ENCODE measurements at regions not wholly inside any gene's neighbourhood (a gene's known extent, or its start where the extent isn't known, plus 50 kb on each side); places are given as distances from the start of the nearest gene placed in this dataset.

DNA sequence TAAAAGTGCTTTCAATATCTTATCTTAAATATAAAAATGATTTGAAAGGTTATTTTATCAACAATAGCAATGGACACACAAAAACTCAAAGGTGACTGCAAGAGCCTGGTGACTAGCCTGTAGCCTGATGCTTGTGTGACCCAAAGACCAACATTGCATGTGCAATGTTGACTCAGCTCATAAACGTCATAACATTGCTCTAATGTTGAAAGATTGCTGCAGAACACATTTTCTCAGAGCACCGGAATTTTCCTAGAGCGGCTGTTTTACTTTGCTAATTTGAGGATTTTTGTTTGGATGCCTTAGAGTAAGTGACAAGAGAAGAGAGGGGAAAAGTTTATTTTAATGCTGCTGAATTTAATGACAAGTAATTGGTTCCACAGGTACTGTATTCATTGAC, 107.1 kb downstream of the RAB18 start:
- peaks cover 0 to 3% (median 0%) of the 10 kb centered on the region in 11 donors for H3K9me3 Mint-ChIP-seq
- Histone ChIP-seq H3K4me1 (ENCODE audit: control insufficient read depth in 2 of 2, insufficient read depth in 2 of 2, low read length in 2 of 2) (no peaks in the 10 kb centered on the region), H3K36me3 (ENCODE audit: control insufficient read depth in 2 of 3, insufficient read depth in 3 of 3, low read length in 3 of 3) (no peaks in the 10 kb centered on the region), H3K4me3 (ENCODE audit: low read length) (no peak overlapping the region), H3K27ac (ENCODE audit: low read depth, low read length) (no peak overlapping the region), H3K9me3 (ENCODE audit: control insufficient read depth in 2 of 3, low read length in 3 of 3) (no peaks in the 10 kb centered on the region), H3K27me3 (ENCODE audit: control insufficient read depth in 2 of 2, insufficient read depth in 2 of 2, low read length in 2 of 2) (no peaks in the 10 kb centered on the region)
- no peak overlapping the region for H3K4me3 Mint-ChIP-seq
- POLR2A ChIA-PET = no interaction called here
- DNase-seq (no peak), ATAC-seq (no peak)
- H3K4me1 Mint-ChIP-seq = peaks cover 0 to 12% (median 4%) of the 10 kb centered on the region in 7 donors
- peaks cover 3 to 10% (median 5%) of the 10 kb centered on the region in 5 donors for H3K27me3 Mint-ChIP-seq
- H3K27ac Mint-ChIP-seq = no peak overlapping the region
- CTCF ChIA-PET = no interaction called here
- H3K36me3 Mint-ChIP-seq = no peaks in the 10 kb centered on the region
- intact Hi-C loops (cut with micrococcal nuclease) = no loop called here

DNA sequence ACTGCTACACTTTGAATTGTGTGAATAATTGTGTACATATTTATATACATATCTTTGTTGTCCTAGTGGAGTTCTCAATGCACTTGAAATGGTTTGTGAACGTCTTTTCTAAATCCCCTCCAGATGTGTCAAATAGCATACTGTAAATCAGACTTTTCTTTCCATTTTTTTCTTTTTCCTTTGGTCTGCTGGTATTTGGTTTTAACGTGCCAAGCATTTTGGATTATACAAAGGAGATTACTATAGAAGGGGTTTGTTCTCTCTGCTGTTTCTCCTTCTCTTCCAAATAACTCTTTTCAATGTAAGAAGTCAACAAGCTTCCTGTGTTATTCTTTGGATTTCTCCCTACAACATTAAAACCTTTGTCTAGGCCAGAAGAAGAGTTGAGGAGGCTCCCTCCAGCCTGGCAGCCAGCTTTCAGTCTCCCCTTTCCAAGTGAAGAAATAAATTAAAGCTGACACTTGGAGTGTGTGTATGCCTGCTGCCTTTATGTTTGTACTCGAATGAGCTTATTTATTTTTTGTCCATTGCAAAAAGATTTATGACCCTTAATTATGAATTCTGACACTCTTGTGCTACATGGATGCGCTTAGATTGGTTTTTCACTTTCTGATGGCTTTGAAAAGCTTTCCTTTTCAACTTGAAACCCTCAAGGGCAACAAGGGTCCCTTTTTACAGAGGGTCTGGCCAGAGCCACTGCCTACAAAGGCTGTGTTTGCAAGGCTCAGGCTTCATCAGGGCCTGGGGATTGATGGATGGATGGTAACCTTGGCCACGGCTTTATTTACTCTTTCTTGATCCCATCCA, 107.8 kb downstream of the RAB18 start:
- no peak overlapping the region for H3K4me3 ChIP-seq (ENCODE audit: low read length)
- H3K27ac ChIP-seq (ENCODE audit: low read depth, low read length) = no peak overlapping the region
- ATAC-seq = no peak
- H3K4me1 Mint-ChIP-seq = peaks cover 0 to 12% (median 4%) of the 10 kb centered on the region in 7 donors
- H3K4me3 Mint-ChIP-seq = no peak overlapping the region
- POLR2A ChIA-PET = interaction anchor here (0.6 kb wide), 1 partner anchor 17 kb away, joined by 3 read pairs; no protein-coding TSS in a partner anchor
- H3K36me3 ChIP-seq (ENCODE audit: control insufficient read depth in 2 of 3, insufficient read depth in 3 of 3, low read length in 3 of 3) = no peaks in the 10 kb centered on the region
- no peak for DNase-seq
- H3K27ac Mint-ChIP-seq = no peak overlapping the region
- H3K36me3 Mint-ChIP-seq = no peaks in the 10 kb centered on the region
- intact Hi-C loops (cut with micrococcal nuclease) = no loop called here
- no peaks in the 10 kb centered on the region for H3K27me3 ChIP-seq (ENCODE audit: control insufficient read depth in 2 of 2, insufficient read depth in 2 of 2, low read length in 2 of 2)
- H3K9me3 Mint-ChIP-seq = peaks cover 0 to 3% (median 0%) of the 10 kb centered on the region in 11 donors
- no peaks in the 10 kb centered on the region for H3K4me1 ChIP-seq (ENCODE audit: control insufficient read depth in 2 of 2, insufficient read depth in 2 of 2, low read length in 2 of 2)
- H3K27me3 Mint-ChIP-seq = peaks cover 4 to 10% (median 7%) of the 10 kb centered on the region in 5 donors
- CTCF ChIA-PET = no interaction called here
- H3K9me3 ChIP-seq (ENCODE audit: control insufficient read depth in 2 of 3, low read length in 3 of 3) = no peaks in the 10 kb centered on the region

DNA sequence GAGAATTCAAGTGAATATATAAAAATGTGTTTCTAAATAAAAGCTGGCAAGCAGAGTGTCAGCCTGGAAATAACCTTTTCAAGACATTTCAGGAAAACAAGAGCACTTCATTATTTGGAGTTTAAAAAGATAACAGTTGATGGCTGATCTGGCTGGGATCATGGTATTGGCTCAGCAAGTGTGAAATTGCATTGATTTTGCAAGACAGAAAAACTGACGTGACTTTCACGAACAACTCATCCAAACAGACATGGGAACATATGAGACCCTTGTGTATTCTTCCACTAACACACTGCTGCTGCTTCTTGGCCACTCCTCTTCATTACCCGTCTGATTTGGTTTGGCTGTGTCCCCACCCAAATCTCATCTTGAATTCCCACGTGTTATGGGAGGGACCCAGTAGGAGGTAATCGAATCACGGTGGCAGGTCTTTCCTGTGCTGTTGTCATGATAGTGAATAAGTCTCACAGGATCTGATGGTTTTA, 108.5 kb downstream of the RAB18 start:
- H3K27me3 Mint-ChIP-seq = peaks cover 4 to 10% (median 7%) of the 10 kb centered on the region in 5 donors
- no peak for DNase-seq
- no peak overlapping the region for H3K4me3 ChIP-seq (ENCODE audit: low read length)
- POLR2A ChIA-PET = interaction anchor here (0.6 kb wide), 1 partner anchor 18 kb away, joined by 3 read pairs; no protein-coding TSS in a partner anchor
- H3K9me3 Mint-ChIP-seq = peaks cover 0 to 3% (median 0%) of the 10 kb centered on the region in 11 donors
- ATAC-seq = no peak
- H3K27me3 ChIP-seq (ENCODE audit: control insufficient read depth in 2 of 2, insufficient read depth in 2 of 2, low read length in 2 of 2) = no peaks in the 10 kb centered on the region
- H3K4me1 Mint-ChIP-seq = peaks cover 0 to 12% (median 4%) of the 10 kb centered on the region in 7 donors
- H3K27ac ChIP-seq (ENCODE audit: low read depth, low read length) = no peak overlapping the region
- H3K9me3 ChIP-seq (ENCODE audit: control insufficient read depth in 2 of 3, low read length in 3 of 3) = no peaks in the 10 kb centered on the region
- H3K27ac Mint-ChIP-seq = no peak overlapping the region
- H3K4me1 ChIP-seq (ENCODE audit: control insufficient read depth in 2 of 2, insufficient read depth in 2 of 2, low read length in 2 of 2) = no peaks in the 10 kb centered on the region
- no peak overlapping the region for H3K4me3 Mint-ChIP-seq
- no peaks in the 10 kb centered on the region for H3K36me3 Mint-ChIP-seq
- H3K36me3 ChIP-seq (ENCODE audit: control insufficient read depth in 2 of 3, insufficient read depth in 3 of 3, low read length in 3 of 3) = no peaks in the 10 kb centered on the region
- CTCF ChIA-PET = no interaction called here
- intact Hi-C loops (cut with micrococcal nuclease) = no loop called here

DNA sequence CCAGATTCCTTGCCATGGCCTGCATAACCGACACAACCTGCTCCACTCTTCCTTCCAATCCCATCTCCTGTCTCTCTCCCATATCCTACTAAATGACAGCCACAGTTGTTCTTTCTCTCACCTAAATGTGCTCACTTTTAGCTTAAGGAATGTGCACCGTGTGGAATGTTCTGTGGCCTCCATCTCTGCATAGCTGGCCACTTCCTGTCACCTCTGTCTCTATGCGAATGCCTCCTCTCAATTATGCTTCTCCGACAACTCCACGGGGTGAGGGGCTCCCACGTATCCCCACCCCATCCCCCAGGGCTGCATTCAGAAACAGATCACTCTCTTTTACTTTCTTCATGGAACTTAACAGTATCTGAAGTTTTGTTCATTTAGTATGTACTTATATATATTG, 110.7 kb downstream of the RAB18 start:
- Mint-ChIP-seq H3K4me3 (no peak overlapping the region), H3K27ac (no peak overlapping the region), H3K27me3 (peaks cover 4 to 17% (median 6%) of the 10 kb centered on the region in 5 donors), H3K9me3 (peaks cover 0 to 3% (median 0%) of the 10 kb centered on the region in 11 donors), H3K36me3 (no peaks in the 10 kb centered on the region), H3K4me1 (peaks cover 0 to 7% (median 0%) of the 10 kb centered on the region in 7 donors)
- no peak for ATAC-seq
- no peak for DNase-seq
- H3K36me3 ChIP-seq (ENCODE audit: control insufficient read depth in 2 of 3, insufficient read depth in 3 of 3, low read length in 3 of 3) = no peaks in the 10 kb centered on the region
- no peaks in the 10 kb centered on the region for H3K9me3 ChIP-seq (ENCODE audit: control insufficient read depth in 2 of 3, low read length in 3 of 3)
- H3K4me3 ChIP-seq (ENCODE audit: low read length) = no peak overlapping the region
- POLR2A ChIA-PET = no interaction called here
- no peaks in the 10 kb centered on the region for H3K4me1 ChIP-seq (ENCODE audit: control insufficient read depth in 2 of 2, insufficient read depth in 2 of 2, low read length in 2 of 2)
- CTCF ChIA-PET = no interaction called here
- no peak overlapping the region for H3K27ac ChIP-seq (ENCODE audit: low read depth, low read length)
- no peaks in the 10 kb centered on the region for H3K27me3 ChIP-seq (ENCODE audit: control insufficient read depth in 2 of 2, insufficient read depth in 2 of 2, low read length in 2 of 2)
- intact Hi-C loops (cut with micrococcal nuclease) = no loop called here

DNA sequence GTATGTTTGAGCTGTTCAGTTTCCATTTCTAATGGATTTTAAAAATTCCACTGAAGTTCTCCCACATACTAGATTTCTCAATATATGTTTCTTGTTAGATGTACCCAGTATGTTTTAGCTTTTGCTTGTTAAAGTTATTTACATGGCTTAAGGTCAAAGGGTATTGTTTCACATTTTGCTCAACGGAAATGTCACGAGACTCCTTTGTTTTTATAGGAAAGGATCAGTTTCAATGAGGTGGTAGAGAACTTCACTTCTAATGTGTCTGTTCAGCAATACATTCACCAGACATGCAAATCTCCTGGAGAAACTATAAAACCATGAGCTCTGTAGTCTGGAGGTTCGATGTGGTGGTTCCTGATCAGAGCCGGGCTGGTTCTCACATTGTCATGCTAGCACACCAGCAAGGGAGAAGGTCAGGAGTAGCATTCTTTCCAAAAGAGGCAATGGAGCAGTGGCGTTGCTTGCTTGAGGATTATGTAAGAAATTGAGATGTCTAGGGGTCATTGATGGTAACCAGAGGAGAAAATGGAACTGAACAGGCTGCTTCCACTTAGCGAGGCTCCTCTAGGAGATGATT, 114.0 kb downstream of the RAB18 start:
- ChIA-PET CTCF (no interaction called here), POLR2A (no interaction called here)
- no peaks in the 10 kb centered on the region for H3K27me3 ChIP-seq (ENCODE audit: control insufficient read depth in 2 of 2, insufficient read depth in 2 of 2, low read length in 2 of 2)
- intact Hi-C loops (cut with micrococcal nuclease) = no loop called here
- H3K4me1 ChIP-seq (ENCODE audit: control insufficient read depth in 2 of 2, insufficient read depth in 2 of 2, low read length in 2 of 2) = no peaks in the 10 kb centered on the region
- Mint-ChIP-seq H3K9me3 (peaks cover 0 to 2% (median 0%) of the 10 kb centered on the region in 11 donors), H3K27ac (no peak overlapping the region), H3K36me3 (no peaks in the 10 kb centered on the region), H3K27me3 (peaks cover 4 to 17% (median 13%) of the 10 kb centered on the region in 5 donors), H3K4me3 (no peak overlapping the region), H3K4me1 (peaks cover 0 to 7% (median 0%) of the 10 kb centered on the region in 7 donors)
- no peak overlapping the region for H3K4me3 ChIP-seq (ENCODE audit: low read length)
- no peaks in the 10 kb centered on the region for H3K36me3 ChIP-seq (ENCODE audit: control insufficient read depth in 2 of 3, insufficient read depth in 3 of 3, low read length in 3 of 3)
- ATAC-seq (no peak), DNase-seq (no peak)
- H3K9me3 ChIP-seq (ENCODE audit: control insufficient read depth in 2 of 3, low read length in 3 of 3) = no peaks in the 10 kb centered on the region
- H3K27ac ChIP-seq (ENCODE audit: low read depth, low read length) = no peak overlapping the region

DNA sequence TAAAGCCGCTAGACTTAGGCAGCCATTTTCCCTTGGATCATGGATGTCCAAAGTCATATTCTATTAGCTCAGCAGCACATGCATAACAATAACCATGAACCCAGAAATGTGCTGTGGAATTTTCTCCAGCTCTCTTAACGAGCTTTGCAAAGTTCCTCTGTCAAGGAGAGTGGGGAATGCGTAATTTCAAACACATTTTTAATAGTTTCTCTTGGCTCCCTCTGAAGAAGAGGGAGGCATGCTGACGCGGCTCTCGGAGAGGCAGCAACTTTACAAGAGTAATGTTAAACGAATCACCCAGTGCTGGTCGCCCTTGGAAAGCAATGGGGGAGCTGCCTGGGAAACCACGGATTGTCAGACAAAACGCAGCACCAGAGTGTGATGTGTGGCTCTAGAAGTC, 114.8 kb downstream of the RAB18 start:
- H3K4me1 ChIP-seq (ENCODE audit: control insufficient read depth in 2 of 2, insufficient read depth in 2 of 2, low read length in 2 of 2) = no peaks in the 10 kb centered on the region
- POLR2A ChIA-PET = no interaction called here
- Mint-ChIP-seq H3K4me3 (no peak overlapping the region), H3K4me1 (peaks cover 0 to 9% (median 0%) of the 10 kb centered on the region in 7 donors), H3K27me3 (peaks cover 8 to 18% (median 13%) of the 10 kb centered on the region in 5 donors), H3K27ac (no peak overlapping the region), H3K36me3 (no peaks in the 10 kb centered on the region), H3K9me3 (peaks cover 0 to 2% (median 0%) of the 10 kb centered on the region in 11 donors)
- H3K27me3 ChIP-seq (ENCODE audit: control insufficient read depth in 2 of 2, insufficient read depth in 2 of 2, low read length in 2 of 2) = no peaks in the 10 kb centered on the region
- CTCF ChIA-PET = no interaction called here
- no peak overlapping the region for H3K4me3 ChIP-seq (ENCODE audit: low read length)
- intact Hi-C loops (cut with micrococcal nuclease) = no loop called here
- H3K27ac ChIP-seq (ENCODE audit: low read depth, low read length) = no peak overlapping the region
- H3K36me3 ChIP-seq (ENCODE audit: control insufficient read depth in 2 of 3, insufficient read depth in 3 of 3, low read length in 3 of 3) = no peaks in the 10 kb centered on the region
- no peak for ATAC-seq
- H3K9me3 ChIP-seq (ENCODE audit: control insufficient read depth in 2 of 3, low read length in 3 of 3) = no peaks in the 10 kb centered on the region
- no peak for DNase-seq

Data from naive thymus-derived CD4-positive, alpha-beta T cell (primary cell).